ENCODE measurements at regions not wholly inside any gene's neighbourhood (a gene's known extent, or its start where the extent isn't known, plus 50 kb on each side); places are given as distances from the start of the nearest gene placed in this dataset.

DNA sequence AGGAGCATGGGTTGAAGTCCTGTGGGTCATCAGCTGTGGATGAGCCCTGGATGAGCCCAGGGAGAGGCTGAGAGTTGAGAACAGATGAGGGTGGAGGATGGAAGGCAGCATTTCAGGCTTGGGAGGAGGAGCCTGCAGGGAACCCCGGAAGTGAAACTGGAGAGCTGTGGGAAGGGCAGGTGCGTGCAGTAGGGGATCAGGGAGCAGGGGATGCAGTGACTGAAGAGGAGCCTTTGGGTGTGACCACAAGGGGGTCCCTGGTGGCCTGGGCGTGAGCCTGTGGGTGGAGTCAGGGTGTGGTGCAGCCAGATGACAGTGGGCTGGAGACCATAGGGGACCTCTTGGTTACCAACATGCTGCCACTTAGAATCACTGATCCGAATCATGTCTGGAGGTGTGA lies 115.5 kb downstream of the PAPOLA start:
- no peak for DNase-seq (ENCODE audit: low spot score)

DNA sequence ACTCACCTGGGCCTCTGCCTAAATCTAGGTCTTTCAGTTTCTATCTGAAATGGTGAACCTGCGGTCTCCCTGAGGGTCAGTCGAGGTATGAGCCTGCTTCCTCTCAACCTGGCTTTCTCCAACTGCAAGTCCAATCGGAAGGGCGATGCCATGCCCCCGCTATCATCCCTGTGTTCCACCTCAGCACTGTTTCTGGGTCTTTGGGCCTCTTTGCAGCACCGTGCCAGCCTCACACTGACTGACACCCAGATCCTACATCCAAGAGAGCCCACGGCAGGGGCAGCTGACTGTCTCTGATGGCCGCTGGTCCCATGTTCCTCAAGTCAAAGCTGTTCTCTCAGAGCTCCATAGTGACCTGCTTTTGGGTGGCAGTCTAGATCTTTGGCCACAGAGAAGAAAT lies 120.7 kb downstream of the PAPOLA start:
- DNase-seq (ENCODE audit: low spot score) = no peak

DNA sequence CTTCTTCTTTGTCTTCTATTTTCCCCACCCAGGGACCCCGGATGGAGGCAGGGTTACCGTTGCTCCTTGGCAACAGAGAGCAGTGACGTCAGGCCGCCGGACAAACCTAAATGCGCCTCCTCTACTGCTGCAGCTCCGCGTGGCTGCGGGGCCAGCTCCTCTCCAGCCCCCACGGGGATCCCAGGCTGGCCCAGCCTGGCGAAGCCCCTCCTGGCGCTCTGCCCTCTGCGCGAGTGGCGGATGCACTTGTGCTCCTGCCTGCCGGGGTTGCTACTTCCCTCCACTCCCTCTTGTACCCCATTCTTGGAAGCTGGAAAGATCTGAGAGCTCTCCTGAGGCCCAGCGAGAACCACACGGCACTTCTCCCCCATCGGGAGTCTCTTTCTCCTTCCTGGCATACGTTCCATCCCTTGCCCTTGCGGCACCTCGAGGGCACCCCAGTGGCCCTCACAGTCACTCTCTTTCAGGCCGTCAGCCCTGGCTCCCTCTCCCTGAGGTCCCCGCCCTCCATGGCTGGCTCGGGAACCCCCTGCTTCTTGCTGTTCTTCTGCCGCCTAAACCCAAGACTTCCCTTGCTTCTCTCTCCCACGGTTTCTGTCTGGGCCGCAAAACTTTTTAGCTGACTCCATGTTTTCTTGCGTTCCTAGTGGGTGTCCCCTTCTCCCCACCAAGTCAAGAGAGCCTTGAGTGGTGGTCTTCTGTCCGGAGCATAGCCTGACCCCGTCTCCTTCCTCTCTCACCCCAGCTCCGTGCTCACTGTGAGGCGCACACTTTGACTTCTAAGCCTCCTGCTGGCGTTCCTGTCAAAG lies 121.7 kb downstream of the PAPOLA start:
- no peak for DNase-seq (ENCODE audit: low spot score)

DNA sequence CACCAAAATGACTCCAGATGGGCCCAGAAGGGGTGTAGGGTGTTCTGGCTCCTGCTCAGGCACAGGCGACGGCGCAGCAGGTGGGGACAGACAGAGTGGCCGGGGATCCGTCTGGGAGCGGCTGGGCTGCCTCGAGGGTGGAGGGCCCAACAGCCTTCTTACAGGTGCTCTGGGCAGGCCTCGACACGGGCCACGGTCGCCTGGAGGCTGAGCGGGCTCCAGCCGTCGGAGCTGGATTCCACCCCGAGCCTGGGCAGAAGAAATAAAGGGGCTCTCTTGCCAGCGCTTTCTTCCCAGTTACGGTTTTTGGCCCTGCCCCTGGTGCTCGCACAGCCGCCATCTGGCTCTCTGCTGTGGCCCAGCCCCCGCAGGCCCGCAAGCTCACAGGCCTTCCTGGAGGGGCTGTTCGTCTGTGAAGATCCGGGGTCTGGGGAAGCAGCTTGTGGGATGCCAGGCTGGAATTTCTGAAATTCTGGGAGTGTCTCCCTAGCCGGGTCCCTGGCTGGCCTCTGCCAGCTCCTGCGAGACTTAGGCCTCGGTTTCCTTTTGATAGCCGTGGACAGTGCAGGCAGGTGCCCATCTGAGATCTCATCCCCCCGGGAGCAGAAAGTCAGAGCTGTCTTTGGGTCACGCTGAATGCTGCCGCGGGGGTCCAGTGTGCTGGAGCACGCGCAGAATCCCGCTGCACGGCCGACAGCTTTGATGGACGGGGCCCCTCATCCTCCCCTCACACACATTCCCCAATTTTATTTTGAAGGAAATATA lies 122.7 kb downstream of the PAPOLA start:
- DNase-seq (ENCODE audit: low spot score) = no peak

DNA sequence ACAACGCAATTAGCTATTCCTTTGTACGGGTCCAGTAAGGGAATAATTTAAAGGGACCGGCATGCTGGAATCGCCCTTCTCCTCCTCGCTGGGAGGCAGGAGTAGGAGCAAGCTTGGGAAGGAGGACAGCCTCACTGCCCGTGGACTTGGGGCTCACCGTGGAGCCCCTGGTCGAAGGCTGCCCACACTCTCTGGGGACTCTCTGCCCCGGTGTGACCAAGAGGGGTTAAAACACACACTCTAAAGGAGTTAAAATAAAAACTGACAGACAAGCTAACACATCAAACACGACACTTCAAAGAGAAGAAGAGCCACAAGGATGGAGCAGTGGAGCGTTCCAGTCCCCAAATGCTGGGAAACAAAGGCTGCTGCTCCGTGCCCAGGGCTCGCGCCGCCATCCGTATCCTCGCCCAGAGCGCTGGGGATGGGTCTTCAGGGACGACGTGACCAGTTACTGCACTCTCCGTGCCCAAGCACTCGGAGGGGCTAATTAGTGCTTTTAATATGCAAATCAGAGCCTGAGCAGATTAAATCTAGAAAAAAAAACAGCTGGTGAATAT lies 123.3 kb downstream of the PAPOLA start:
- no peak for DNase-seq (ENCODE audit: low spot score)

DNA sequence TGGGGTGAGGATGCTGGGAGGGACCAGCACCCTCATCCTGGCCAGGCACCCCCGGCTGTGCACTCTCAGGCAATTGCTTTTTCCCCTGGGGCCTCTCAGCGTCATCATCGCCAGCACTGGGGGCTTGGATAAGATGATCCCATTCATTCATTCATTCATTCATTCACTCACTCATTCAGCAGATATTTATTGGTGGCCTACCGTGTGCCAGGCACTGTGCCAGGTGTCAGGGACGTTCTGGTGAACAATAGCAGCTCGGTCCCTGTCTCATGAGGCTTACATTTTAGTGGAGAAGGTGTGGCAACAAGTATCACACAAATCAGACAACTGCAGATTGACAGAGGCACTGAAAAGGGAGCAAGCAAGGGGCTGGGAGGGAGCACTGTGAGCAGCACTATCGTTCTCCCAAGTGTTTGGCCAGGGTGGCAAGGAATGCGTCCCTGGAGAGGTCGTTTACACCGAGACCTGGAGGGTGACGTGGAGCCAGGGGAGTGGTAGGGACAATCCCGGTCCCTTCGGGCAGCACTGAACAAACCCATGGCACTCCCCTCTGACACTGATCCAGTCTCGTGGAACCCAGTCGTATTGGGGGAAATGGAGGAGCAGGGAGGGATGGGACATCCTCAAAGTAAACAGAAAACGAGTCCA lies 124.1 kb downstream of the PAPOLA start:
- no peak for DNase-seq (ENCODE audit: low spot score)

DNA sequence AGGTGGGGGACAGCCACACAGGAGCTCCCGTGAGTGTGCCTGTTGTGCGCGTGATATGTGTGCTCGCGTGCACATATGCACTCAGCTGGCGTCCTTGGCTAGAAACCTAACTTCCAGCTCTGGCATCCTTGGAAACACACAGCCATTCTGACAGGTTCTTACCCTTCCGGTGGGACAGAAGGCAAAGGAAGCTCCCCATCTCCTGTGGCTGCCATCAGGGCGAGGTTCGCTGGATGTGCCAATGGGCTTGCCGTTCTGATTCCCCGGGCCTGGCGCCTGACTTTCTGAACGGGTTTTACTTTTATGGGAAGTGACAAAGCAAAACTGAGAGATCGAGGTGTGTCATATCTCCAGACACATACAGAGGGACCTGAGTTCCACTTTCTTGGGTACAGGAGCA lies 124.7 kb downstream of the PAPOLA start:
- DNase-seq (ENCODE audit: low spot score) = no peak

DNA sequence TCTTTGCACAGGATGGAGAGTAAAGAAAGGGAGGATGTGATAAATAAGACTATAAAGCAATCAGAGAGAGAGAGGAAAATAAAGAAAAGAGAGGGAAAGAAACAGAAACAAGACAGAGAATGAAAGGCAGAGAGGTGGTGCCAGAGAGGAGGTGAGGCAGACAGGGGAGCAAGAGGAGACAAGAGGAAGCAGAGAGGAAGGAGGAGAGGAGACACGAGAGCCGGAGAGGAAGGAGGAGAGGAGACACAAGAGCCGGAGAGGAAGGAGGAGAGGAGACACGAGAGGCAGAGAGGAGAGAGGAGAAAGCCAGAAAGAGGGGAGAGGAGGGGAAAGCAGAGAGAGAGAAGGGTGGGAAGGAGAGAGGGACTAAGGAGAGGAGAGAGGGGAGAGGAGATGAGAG lies 125.2 kb downstream of the PAPOLA start:
- DNase-seq (ENCODE audit: low spot score) = no peak

DNA sequence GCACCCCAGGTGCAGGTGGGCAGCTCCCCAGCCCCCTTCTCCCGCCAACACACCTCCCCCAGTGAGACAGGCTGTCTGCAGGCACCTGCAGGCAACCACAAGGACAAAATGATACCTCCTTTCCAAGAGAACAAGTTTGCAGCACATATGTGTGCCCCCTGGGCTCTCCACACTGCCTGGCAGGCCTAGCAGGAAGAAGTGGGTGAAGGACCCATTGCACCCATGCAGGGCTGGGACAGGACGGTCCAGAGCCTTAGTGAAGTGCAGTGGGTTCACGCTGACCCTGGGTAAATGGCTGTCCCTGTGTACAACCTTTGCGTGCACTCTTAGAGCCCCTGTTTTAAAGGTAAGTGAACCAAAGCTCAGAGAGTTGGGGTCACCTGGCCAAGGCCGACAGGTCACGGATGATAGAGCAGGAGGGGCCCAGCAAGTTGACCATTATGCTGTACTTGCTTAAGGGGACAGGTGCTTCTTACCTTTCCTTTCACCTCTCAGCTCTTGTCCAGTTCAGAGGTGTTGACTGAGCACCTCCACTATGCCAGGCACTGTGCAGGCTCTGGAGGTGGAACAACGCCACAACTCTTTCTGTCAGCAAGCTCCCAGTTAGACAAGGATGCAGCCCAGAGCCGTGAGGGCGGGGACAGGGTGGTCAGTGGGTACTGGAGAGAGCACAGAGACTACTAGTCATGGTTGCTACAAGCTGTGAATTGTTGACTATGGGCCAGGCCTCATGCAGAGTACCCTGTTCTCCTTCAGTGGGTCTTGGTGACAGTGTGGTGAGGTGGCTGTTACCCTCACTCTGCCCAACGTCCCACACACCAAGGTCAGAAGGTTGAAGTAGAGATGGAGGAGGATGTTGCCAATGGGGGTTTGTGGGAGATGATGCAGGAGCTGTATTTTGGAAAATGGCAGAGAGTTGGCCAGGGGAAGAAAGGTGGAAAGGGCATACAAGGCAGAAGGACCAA lies 125.9 kb downstream of the PAPOLA start:
- no peak for DNase-seq (ENCODE audit: low spot score)

DNA sequence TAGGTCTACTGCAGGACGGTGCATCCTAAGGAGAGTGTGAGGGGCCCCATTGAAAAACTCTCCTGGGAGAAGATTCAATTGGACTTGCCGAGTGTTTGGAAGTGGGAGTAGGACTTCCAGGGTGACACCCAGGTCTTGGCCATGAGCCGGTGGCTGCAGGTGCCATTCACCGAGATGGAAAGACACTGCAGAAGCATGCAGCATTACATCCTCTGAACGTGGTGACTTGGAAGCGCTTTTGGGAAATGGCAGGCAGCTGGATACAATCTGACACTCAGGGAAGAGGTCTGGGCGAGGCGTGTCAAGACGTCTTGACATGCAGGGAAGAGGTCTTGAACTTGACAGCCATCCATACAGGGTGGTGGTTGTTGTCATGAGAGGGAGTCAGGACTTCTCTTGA lies 126.9 kb downstream of the PAPOLA start:
- no peak for DNase-seq (ENCODE audit: low spot score)

DNA sequence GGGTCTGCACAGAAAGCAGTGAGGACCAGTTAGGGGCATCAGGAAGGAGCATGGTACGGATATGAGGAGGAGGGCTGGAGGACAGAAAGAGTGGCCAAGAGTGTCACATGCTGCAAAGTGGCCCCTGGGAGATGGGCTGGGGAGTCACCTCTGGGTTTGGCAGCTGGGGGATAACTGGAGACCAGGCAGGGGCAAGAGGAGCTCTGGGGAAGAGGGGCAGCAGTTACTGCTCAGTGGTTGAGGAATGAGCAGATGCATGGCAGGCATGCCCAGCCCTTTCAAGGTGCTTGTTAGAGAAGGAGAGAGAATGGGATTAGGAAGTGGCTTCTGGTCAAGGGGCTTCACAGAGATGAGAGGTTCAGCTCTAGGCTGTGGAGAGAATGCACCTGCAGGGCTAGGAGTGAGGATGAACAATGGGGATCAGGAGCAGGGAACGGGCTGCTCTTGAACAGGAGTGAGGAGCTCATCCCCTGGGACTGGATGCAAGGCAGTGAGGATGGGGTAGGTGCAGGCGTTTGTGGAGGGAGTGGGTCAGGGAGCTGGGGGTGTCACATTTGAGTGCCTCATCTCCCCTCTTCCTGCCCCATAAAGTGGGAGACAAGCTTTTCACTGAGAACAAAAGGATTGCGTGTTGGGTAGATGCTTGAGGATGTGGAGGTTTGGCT lies 127.5 kb downstream of the PAPOLA start:
- DNase-seq (ENCODE audit: low spot score) = no peak

DNA sequence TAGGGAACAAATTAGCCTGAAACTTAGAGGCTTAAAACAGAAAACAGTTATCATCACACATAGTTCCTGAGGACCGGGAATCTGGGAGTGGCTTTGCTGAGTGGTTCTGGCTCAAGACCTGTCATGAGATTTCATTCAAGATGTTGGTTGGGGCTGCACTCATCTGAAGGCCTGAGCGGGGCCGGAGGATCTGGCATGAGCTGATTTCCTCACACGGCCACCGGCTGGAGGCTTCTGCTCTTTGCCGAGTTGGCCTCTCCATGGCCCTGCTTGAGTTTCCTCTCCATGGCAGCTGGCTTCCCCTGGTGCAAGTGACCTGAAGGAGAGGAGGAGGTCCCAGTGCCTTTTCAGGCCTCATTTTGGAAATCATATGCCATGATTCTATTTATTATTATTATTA lies 128.1 kb downstream of the PAPOLA start:
- DNase-seq (ENCODE audit: low spot score) = no peak

DNA sequence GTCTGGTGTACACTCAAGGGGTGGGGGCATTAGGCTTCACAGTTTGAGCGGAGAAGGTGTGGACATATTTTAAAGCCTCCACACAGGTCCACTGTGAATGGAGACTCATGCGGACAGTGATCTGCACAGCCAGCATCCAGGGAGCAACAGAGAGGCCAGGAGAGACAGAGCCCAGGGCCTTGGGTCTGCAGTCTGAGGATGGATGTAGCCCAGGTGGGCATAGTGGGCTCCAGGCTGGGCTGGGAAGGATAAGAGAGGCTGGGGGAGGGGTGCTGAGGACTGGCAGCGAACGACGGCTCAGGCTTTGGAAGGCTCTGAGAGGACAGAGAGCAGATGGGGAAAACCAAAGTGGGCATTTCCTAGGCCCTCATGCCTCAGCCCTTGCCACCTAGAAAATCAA lies 128.8 kb downstream of the PAPOLA start:
- DNase-seq (ENCODE audit: low spot score) = no peak

DNA sequence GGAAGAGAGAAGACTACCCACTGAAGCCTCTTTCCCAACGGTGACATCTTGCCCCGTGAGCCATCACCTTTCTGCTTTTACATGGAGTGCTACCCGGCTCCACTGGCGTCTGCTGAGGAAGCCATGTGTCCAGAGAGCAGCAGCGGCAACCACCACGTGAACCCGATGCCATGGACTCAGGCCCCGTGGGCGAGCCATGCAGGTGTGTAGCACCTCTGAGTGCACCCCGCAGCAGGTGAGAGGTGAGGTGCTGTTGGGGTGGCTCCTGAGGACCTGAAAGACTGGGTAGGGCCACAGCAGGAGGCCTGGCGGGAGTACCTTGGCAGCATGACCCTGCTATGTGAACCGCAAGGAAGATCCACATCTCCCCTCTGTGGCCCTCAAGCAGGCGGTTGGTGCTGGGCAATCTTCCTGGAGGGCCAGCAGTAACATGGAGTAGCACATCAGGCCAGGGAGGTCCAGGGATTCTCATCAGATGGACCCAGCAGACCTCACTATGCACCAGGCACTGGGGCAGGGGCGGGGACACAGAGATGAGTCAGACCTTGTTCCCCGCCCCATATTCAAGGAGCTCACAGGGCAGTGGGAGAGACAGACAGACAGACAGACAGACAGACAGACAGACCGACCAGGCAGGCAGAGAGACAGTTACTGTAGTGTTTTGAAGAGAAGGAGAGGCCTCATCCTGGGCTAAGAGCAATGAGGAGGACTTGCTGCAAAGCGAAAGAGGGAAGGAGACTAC lies 129.6 kb downstream of the PAPOLA start:
- DNase-seq (ENCODE audit: low spot score) = no peak

DNA sequence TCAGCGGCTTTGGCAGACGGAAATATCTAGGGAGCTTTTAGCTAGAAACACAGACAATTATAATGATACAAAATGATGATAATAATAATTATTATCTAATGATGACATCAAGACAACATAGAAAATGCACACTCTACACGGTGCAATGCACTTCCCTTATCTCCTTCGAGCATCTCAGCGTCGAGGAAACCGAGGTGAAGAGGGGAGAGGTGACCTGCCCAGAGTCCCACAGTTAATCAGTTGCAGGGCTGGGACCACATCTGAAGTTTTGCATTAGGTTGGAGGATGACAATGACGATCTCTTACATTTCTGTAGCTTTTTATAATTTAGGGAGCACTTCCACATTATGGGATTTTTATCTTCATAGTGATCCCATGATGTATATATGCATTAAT lies 130.2 kb downstream of the PAPOLA start:
- DNase-seq (ENCODE audit: low spot score) = no peak

DNA sequence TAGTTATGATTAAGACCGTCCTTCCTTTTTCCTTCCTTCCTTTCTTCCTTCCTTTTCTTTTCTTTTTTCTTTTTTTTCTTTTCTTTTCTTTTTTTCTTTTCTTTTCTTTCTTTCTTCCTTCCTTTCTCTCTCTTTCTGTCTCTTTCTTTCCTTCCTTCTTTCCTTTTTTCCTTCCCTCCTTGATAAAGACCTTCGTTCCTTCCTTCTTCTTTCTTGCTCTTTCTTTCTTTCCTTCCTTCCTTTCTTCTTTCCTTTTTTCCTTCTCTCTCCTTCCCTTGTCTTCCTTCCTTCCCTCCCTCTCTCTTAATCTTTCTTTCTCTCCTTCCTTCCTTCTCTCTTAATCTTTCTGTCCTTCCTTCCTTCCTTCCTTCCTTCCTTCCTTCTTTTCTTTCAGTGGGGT lies 130.9 kb downstream of the PAPOLA start:
- no peak for DNase-seq (ENCODE audit: low spot score)

DNA sequence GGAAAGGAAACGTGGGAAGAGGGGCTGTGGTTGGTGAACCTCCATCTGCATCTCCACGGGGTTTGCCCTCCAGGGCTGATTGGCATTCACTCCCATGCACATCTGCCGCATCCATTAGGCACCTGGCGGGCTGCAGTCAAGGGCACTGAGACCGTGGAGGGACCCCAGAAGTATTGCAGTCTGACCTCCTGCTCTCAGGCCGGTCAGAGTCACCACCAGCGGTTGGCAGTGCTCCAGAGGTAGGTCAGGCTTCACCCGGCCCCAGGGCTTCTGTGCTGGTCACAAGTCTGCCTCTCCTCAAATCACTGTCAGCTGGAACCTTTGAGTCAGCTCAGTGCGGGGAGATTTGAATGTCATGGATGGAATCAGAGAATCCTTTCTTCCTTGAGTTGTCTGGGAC lies 132.3 kb downstream of the PAPOLA start:
- no peak for DNase-seq (ENCODE audit: low spot score)

DNA sequence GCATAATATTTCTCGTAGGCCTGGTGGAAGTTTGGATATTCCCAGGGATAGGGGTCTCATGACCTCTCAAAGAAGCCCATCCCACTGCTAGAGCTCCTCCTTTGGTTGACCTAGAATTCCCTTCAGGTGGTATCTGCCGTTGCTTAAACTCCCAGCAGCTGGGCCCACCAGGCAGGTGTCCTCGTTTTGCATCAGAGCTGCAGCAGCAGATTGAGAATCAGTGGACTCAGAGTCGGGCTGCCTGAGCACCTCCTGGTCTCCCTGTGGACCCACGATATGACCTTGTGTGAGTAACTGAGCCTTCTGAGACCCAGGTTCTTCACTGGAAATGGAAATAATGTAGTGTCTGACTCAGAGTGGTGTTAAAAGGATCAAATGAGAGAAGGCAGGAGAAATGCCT lies 132.7 kb downstream of the PAPOLA start:
- no peak for DNase-seq (ENCODE audit: low spot score)

DNA sequence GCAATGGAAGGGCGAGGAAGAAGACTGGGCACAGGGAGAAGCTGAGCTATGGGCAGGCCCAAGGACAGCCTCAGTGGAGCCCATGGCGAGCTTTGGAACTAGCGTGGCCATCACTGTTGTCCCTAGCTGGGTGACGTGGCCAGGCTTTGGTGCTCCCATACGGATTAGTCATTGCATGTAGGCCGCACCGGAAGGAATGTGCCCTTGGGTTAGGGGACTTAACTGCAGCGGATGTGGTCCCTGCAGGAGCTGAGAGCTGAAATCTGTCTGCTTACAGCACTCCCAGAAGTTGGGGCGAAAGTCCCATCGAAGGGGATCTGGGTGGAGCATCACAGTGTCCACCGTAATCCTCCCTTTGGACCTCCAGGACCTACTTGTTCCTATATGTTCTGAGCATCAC lies 133.7 kb downstream of the PAPOLA start:
- DNase-seq (ENCODE audit: low spot score) = no peak

DNA sequence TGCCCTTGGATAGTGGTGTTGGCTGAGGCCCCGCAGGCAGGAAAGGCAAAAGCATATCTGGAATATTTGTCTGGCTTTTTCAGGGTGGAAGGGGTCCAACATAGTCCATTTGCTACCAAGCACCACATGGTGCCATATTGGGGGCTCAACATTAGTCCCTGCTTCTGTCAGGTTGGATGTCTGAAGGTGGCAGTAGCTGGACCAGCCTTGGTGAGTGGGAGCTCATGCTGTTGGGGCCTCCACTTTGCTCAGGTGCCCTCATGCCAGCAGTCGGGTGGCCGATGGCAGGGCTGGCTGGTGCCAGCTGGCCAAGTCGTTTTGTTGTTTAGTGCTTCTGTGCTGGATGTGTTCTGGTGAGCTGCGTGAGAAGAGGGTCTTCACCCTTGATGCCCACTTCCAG lies 135.3 kb downstream of the PAPOLA start:
- DNase-seq (ENCODE audit: low spot score) = no peak
